Activated CD4-positive, CD25-positive, alpha-beta regulatory T cell treated with anti-CD3 and anti-CD28 coated beads, Interleukin-2, amount 50 U/mL, for 72 hours (primary cell): ENCODE measurements at regions not wholly inside any gene's neighbourhood (a gene's known extent, or its start where the extent isn't known, plus 50 kb on each side); places are given as distances from the start of the nearest gene placed in this dataset.
A peak's percentile ranks its signal among the peaks of the same experiment; 100 is the strongest.
"Not testable (repeated sequence)": the region's sequence is repeated elsewhere in the genome, so short reads cannot be mapped to it uniquely, and the experiment has no call there.

Source experiments
- DNase-seq: peaks from one replicate; pipeline ENCODE4 v3.0.0; 2021

DNA sequence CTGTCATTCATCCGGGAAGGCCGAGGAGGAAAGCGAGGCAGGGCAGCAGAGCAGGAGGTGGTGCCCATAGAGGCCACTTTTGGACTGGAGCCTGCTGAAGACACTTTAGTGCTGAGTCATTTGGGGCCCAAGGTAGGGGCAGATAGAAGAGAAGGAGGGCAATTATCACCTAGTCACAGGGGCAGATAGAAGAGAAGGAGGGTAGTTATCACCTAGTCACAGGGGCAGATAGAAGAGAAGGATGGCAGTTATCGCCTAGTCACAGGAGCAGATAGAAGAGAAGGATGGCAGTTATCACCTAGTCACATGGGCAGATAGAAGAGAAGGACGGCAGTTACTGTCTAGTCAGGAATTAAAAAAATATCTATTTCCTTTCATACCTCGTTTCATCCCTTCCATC is 1372.6 kb downstream of the FOXD4L5 start:
- not testable (repeated sequence) for DNase-seq

- not testable (repeated sequence) for DNase-seq
Measured at GRCh38 chr9:63909076-63909475, 1375.9 kb downstream of the FOXD4L5 start.

DNA sequence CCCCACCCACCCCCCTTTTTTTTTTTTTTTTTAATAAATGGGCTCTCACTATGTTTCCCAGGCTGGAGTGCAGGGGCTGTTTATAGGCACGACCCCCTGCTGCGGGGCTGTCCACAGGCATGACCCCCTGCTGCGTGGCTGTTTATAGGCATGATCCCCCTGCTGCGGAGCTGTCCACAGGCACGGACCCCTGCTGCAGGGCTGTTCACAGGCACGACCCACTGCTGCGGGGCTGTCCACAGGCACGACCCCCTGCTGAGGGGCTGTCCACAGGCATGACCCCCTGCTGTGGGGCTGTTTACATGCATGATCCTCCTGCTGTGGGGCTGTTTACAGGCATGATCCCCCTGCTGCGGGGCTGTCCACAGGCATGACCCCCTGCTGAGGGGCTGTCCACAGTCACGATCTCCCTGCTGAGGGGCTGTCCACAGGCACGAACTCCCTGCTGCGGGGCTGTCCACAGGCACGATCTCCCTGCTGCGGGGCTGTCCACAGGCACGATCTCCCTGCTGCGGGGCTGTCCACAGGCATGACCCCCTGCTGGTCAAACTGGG is 1385.3 kb downstream of the FOXD4L5 start:
- DNase-seq = not testable (repeated sequence)

- not testable (repeated sequence) for DNase-seq
Measured at GRCh38 chr9:63881386-63881785, 1403.6 kb downstream of the FOXD4L5 start.

- not testable (repeated sequence) for DNase-seq
Measured at GRCh38 chr9:63876380-63876779, 1408.6 kb downstream of the FOXD4L5 start.

- peak; percentile 26 for DNase-seq
Measured at GRCh38 chr9:63859475-63860215, 1425.4 kb downstream of the FOXD4L5 start.

DNA sequence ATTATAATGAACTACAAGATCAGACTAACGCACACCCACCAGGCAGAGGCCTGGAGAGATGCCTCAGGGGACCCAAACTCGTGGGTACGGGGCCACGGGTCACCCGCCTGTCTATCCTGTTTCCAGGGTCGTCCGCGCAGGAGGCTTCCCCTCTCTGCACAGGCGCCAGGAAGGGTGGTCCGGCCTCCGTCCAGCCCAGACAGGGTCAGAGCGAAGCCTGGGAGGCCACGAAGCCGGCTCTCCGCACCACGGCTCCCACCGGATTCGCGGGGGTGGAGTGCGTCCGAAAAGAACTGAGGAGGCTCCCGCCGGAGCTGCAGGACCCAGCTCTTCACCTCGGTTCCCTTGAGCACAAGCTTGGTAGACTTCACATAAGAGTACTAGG is 1425.9 kb downstream of the FOXD4L5 start:
- DNase-seq = not testable (repeated sequence)

DNA sequence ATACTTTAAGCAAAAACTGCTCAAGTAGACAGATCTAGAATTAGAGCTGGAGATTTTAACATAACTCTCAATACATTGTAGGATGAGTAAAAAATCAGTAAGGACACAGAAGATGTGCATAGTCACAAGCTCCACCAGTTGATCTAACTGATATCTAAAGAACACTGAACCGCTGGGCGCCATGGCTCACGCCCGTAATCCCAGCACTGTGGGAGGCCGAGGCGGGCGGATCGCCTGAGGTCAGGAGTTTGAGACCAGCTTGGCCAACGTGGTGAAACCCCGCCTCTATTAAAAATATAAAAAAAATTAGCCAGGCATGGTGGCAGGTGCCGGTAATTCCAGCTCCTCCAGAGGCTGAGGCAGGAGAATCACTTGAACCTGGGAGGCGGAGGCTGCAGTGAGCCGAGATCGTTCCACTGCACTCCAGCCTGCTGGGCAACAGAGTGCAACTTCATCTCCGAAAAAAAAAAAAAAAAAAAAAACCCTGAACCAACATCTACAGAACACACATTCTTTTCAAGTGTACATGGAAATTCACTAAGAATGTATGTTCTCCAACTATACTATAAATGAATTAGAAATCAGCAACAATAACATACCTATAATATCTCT is 1431.8 kb downstream of the FOXD4L5 start:
- not testable (repeated sequence) for DNase-seq

DNA sequence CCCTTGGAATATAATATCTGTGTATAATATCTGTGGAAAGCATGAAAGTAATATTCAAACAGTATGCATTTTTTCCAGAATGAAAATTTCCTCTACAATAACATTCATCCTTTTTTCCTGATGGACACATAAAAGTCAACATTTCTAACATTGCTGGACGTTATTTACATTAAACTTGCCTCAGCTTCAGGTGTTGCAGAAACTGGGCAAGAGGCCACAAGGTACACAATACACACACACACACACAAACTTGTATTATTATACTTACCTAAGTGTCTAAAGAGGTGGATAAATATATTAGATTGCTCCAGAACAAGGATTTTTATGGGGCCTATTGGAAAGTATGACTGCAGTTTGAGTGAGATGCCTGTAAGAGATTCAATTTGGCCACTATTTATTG is 1460.2 kb downstream of the FOXD4L5 start:
- DNase-seq = not testable (repeated sequence)

DNA sequence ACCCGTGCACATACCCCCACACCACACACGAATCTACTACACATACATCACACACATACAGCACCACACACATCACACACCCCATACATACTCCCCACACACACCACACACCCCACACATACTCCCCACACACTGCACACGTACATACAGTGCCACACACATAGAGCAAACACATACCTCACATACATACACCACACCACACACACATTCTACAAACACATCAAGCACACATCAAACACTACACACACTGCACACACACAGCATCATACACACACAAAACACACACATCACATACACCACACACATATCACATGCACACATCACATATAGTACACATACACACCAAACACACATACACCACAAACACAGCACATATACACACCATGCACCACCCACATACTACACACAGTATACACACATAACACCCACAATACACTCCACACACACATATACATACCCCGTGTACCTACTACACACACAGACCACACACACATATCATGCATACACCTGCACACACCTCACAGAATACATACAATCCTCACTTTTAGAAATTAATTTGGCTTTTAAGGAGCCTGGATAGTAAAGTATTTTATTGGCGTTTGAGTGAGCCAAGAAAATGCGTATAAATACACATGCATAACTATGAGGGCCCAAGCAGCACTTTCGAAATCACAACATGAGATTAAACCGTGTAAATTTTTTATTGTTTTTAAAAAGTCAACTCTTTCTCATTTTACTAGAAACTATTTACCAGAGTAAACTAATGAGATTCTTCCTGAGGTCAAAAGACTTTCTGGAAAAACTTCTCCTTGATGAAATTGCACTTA is 1461.4 kb downstream of the FOXD4L5 start:
- not testable (repeated sequence) for DNase-seq

- DNase-seq = not testable (repeated sequence)
Measured at GRCh38 chr9:63822615-63823374, 1462.2 kb downstream of the FOXD4L5 start.

DNA sequence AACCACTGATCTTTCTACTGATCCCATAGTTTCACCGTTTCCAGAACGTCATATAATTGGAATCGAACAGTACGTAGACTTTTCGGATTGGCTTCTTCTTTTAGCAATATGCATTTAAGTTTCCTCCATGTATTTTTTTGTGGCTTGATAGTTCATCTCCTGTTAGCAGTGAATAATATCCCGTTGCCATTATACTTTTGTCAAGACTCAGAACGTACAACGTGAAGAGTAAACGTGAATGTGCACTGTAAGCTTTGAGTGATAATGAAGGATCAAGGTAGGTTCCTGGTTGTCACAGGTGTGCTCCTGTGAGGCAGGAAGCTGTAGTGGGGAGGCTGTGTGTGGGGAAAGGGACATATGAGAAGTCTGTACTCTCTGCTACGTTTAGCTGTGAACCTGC is 1463.7 kb downstream of the FOXD4L5 start:
- DNase-seq = not testable (repeated sequence)

- not testable (repeated sequence) for DNase-seq
Measured at GRCh38 chr9:63820882-63821281, 1464.1 kb downstream of the FOXD4L5 start.

GRCh38 chr9:63820383-63820782 is 1464.6 kb downstream of the FOXD4L5 start:
- not testable (repeated sequence) for DNase-seq

DNA sequence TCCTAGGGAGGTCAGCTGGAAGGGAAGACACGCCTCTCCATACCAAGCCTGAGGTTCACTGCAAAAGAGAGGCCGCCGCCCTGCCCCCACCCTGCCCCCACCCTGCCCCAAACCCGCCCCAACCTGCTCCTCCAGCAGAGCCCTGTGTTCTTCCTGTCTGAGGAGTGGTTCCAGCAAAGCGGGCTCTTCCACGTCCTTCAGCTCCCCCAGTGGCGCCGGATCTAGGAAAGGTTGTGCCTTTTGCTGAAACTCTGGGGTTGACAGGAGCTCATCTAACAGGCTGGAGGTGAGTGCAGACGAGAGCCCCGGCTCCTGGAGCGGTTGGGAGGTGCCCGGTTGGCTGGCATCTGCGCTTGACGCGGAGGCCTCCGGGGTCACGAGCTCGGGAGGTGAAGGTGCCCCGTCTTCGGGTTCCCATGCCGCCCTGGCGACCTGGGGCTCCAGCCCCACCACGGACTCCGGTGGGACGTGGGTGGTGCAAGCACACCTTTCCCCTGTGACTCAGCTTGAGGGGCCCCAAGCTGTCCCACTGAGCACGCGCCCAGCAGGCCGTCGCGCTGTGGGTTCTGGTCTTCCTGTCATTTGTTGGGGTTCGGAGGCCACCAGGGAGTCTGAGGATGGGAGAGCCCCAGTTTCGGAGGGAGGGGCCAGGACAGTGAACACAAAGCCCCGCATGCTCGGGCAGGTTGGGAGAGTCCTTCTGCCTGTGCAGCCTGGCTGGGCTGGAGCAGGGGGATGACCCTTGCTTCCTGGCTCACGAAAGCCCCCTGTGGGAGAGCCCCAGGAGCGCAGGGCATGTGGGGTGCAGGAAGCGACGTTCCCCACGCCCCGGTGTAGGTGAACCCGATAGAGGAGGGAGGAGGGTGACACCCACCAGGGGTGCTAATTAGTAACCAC is 1467.1 kb downstream of the FOXD4L5 start:
- peak; percentile 63 for DNase-seq

- peak; percentile 62 for DNase-seq
Measured at GRCh38 chr9:63816751-63817621, 1468.0 kb downstream of the FOXD4L5 start.

GRCh38 chr9:63814970-63815669 is 1469.9 kb downstream of the FOXD4L5 start:
- not testable (repeated sequence) for DNase-seq

GRCh38 chr9:63813391-63814021 is 1471.5 kb downstream of the FOXD4L5 start:
- not testable (repeated sequence) for DNase-seq

- DNase-seq = not testable (repeated sequence)
Measured at GRCh38 chr9:63812822-63813221, 1472.2 kb downstream of the FOXD4L5 start.
